Common myeloid progenitor, CD34-positive (primary cell): ENCODE measurements at regions not wholly inside any gene's neighbourhood (a gene's known extent, or its start where the extent isn't known, plus 50 kb on each side); places are given as distances from the start of the nearest gene placed in this dataset.

Source experiments
- CTCF ChIA-PET: fragments of 350-600 bp; sonication (Branson Sonifier 250); formaldehyde crosslinking; loops from one replicate; lab custom pipeline; 2021; ENCODE audit warnings: antibody characterized with exemption; lab: Charles Lee
- POLR2A ChIA-PET: fragments of 350-600 bp; sonication (Branson Sonifier 250); formaldehyde crosslinking; loops from one replicate; lab custom pipeline; 2021; ENCODE audit warnings: antibody characterized with exemption; lab: Charles Lee
- DNase-seq, 3 donors: peaks; one replicate each; pipeline versions ENCODE4 v3.0.0 to v3.0.0-alpha.2; 2013
- H3K27ac ChIP-seq, 2 experiments: 1 replicate in 1 of 2; 2 replicates in 1 of 2; pipeline ENCODE4 v1.7.0; 2013; ENCODE audit warnings: inconsistent platforms in 2 of 2, low read length in 2 of 2, mild to moderate bottlenecking in 2 of 2, low read depth in 1 of 2, moderate library complexity in 1 of 2; ENCODE audit not compliant: severe bottlenecking in 2 of 2, insufficient read depth in 1 of 2, poor library complexity in 1 of 2
- H3K27me3 ChIP-seq, 5 experiments: replicated peaks in 2 of 5; 1 replicate in 3 of 5; 2 replicates in 2 of 5; pipeline versions ENCODE4 v1.6.1 to v1.7.0; 2013; ENCODE audit warnings: low read length in 4 of 5, mild to moderate bottlenecking in 2 of 5, moderate library complexity in 2 of 5, inconsistent platforms in 1 of 5; ENCODE audit not compliant: insufficient read depth in 5 of 5, control insufficient read depth in 4 of 5
- H3K36me3 ChIP-seq, 4 experiments: 1 replicate in 2 of 4; 2 replicates in 2 of 4; pipeline versions ENCODE4 v1.6.1 to v1.7.0; 2013; ENCODE audit warnings: low read length in 3 of 4, control low read depth in 1 of 4, mild to moderate bottlenecking in 1 of 4; ENCODE audit not compliant: control insufficient read depth in 4 of 4, insufficient read depth in 4 of 4
- H3K4me1 ChIP-seq, 4 experiments: 1 replicate in 3 of 4; 2 replicates in 1 of 4; pipeline versions ENCODE4 v1.6.1 to v1.7.1; 2013; ENCODE audit warnings: low read length in 3 of 4, mild to moderate bottlenecking in 3 of 4, control low read depth in 1 of 4, inconsistent platforms in 1 of 4, moderate library complexity in 1 of 4; ENCODE audit not compliant: control insufficient read depth in 4 of 4, insufficient read depth in 4 of 4; ENCODE audit errors: control extremely low read depth in 1 of 4
- H3K4me3 ChIP-seq, 7 experiments: 1 replicate in 4 of 7; 2 replicates in 3 of 7; pipeline versions ENCODE4 v1.5.1 to v1.7.0; 2013; ENCODE audit warnings: mild to moderate bottlenecking in 7 of 7, low read length in 6 of 7, moderate library complexity in 6 of 7, inconsistent platforms in 2 of 7, low read depth in 2 of 7, control low read depth in 1 of 7; ENCODE audit not compliant: insufficient read depth in 4 of 7, control insufficient read depth in 1 of 7; ENCODE audit errors: extremely low read depth in 1 of 7
- H3K9me3 ChIP-seq, 5 experiments: 1 replicate in 4 of 5; 2 replicates in 1 of 5; pipeline versions ENCODE4 v1.6.1 to v1.7.1; 2013; ENCODE audit warnings: low read length in 4 of 5, mild to moderate bottlenecking in 2 of 5, inconsistent platforms in 1 of 5, low read depth in 1 of 5, moderate library complexity in 1 of 5; ENCODE audit not compliant: control insufficient read depth in 4 of 5, insufficient read depth in 2 of 5; ENCODE audit errors: control extremely low read depth in 1 of 5
- WGBS: methylation state at CpG from one replicate; pipeline ENCODE4 v1.1.5; 2013; ENCODE audit not compliant: insufficient coverage; 5-methylcytosine and 5-hydroxymethylcytosine counted together

DNA sequence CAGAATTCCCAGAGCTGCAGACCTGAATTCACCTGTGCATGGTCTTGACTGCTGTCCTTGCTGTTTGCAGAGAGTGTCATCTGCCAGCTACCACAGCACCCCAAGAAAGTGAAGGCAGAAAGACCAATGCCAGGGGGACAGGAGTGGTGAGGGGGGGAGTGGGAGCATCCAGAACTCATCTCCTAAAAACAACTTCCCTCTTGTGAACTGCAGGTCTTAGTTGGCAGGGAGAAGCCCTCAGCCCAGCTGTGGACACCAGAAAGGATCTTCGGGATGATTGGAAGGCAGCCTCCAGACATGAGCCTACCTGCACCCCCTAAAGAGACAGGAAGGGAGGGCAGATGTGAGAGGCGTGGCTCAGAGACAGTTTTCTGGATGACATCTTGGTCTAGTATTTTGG, 615.8 kb upstream of the MGMT start:
- ChIA-PET CTCF (no interaction called here), POLR2A (no interaction called here)
- H3K36me3 ChIP-seq: no peaks in the 10 kb centered on the region
- 93% methylated on average over 2 of the region's 2 CpGs for WGBS
- no peaks in the 10 kb centered on the region for H3K9me3 ChIP-seq
- no peaks in the 10 kb centered on the region for H3K4me1 ChIP-seq
- H3K27me3 ChIP-seq: peaks cover 0 to 28% (median 5%) of the 10 kb centered on the region in 5 experiments
- no peak overlapping the region for H3K27ac ChIP-seq
- no peak for DNase-seq
- H3K4me3 ChIP-seq: no peak overlapping the region

DNA sequence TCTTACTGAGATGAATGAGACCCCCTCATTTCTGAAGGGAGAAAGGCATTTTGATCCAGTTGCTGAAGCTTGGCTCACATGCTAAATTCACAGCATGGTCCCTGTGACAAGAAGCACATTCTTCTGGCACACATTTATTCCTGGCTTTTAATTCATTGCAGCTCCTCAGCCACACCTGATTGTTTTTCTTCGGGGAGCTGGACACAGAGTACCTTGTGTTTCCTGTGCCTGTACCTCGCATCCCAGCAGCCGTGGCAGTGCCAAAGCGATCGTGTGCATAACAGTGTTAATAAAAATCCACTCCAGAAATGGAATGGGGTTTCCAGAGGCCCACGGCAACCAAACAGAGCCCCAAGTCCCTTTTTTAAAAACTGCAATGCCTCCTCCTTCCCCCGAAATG, 615.3 kb upstream of the MGMT start:
- Histone ChIP-seq H3K4me1 (no peaks in the 10 kb centered on the region), H3K36me3 (no peaks in the 10 kb centered on the region), H3K4me3 (no peak overlapping the region), H3K27ac (no peak overlapping the region), H3K9me3 (no peaks in the 10 kb centered on the region), H3K27me3 (peaks cover 0 to 28% (median 5%) of the 10 kb centered on the region in 5 experiments)
- no peak for DNase-seq
- CTCF ChIA-PET: no interaction called here
- POLR2A ChIA-PET: no interaction called here
- WGBS: 63% methylated on average over 4 of the region's 7 CpGs

DNA sequence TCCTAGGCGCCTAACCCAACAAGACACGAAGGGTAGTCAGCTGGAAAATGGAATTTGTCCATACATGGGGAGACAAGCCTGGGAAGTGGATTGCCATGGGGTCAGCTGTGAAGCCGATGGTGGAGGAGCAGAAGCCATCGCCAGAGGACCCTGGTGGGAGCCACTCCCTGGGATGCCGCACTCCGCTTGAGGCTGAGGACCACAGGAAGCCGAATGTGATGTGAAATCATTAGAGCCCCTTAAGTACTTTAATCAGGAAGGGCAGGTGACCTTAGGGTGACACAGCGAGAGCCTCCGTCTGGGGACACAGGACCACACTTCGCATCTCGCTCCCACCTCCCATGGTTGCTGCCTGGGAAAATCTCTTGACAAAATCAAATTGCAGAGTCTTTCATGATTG, 614.6 kb upstream of the MGMT start:
- ChIA-PET POLR2A (no interaction called here), CTCF (no interaction called here)
- no peak for DNase-seq
- no peaks in the 10 kb centered on the region for H3K9me3 ChIP-seq
- H3K27me3 ChIP-seq: peaks cover 0 to 26% (median 5%) of the 10 kb centered on the region in 5 experiments
- H3K36me3 ChIP-seq: no peaks in the 10 kb centered on the region
- no peaks in the 10 kb centered on the region for H3K4me1 ChIP-seq
- no peak overlapping the region for H3K27ac ChIP-seq
- WGBS: 96% methylated on average over 11 of the region's 11 CpGs
- no peak overlapping the region for H3K4me3 ChIP-seq

DNA sequence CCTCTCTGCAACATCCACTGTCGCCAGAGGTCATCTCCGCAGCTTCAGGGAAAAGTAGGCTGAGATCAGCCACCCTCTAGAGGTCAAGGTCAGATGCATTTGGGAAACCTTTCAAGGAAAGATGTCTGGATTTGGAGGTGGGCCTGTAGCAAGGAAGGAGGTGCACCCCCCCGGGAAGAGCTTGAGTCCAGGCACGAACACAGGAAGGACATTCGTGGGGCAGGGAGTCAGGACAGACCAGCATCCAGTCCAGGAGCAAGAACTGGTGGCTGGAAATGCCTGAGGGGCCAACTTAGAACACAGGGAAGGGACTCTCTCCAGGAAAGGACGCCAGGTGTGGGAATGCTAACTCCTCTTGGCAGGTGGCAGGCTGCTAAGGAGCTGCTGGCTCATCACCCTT, 614.1 kb upstream of the MGMT start:
- ChIA-PET POLR2A (no interaction called here), CTCF (no interaction called here)
- 98% methylated on average over 6 of the region's 6 CpGs for WGBS
- Histone ChIP-seq H3K27me3 (peaks cover 0 to 26% (median 5%) of the 10 kb centered on the region in 5 experiments), H3K9me3 (no peaks in the 10 kb centered on the region), H3K27ac (no peak overlapping the region), H3K36me3 (no peaks in the 10 kb centered on the region), H3K4me3 (no peak overlapping the region), H3K4me1 (no peaks in the 10 kb centered on the region)
- no peak for DNase-seq

DNA sequence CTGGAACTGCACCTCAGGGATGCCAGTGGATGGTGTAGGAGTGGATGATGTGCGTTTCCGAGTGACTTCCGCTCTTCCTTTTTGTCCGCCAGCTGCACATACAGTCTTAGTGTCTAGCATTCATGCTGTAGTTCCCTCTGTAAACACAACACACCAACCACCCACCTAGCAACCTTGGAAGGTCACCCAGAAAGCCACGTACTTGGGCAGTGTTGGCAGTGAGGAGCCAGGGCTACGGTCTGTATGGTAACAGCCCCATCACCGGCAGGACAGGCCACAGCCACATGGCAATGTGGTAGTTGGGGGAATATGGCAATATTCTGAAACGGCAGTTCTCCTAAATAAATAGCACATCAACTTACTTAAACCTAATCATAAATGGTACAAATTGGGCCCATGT, 613.5 kb upstream of the MGMT start:
- POLR2A ChIA-PET: no interaction called here
- Histone ChIP-seq H3K36me3 (no peaks in the 10 kb centered on the region), H3K4me3 (no peak overlapping the region), H3K4me1 (no peaks in the 10 kb centered on the region), H3K27me3 (peaks cover 0 to 26% (median 5%) of the 10 kb centered on the region in 5 experiments), H3K9me3 (no peaks in the 10 kb centered on the region), H3K27ac (no peak overlapping the region)
- CTCF ChIA-PET: no interaction called here
- no peak for DNase-seq
- no CpG with 5 or more reads among the region's 8 CpGs for whole genome bisulfite sequencing

DNA sequence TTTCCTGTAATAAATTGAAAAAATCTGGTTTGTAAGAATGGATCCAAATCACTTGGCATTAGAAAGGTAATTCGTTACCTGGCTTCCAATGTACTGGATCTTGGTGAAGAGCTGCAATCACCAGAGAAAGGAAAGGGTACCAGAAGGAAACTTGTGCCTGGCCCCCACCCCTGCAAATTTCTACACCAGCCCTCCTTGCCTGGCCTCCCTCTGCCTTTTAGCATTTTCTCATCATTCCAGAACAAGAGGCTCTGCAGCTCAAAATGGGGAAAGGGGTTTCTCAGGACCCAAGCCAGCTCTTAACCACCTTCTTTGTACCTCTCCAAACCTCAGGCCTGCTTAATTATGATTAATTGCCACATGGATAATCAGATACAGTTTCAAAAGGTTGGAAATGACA, 612.8 kb upstream of the MGMT start:
- Histone ChIP-seq H3K27me3 (peaks cover 0 to 26% (median 5%) of the 10 kb centered on the region in 5 experiments), H3K36me3 (no peaks in the 10 kb centered on the region), H3K27ac (no peak overlapping the region), H3K9me3 (no peaks in the 10 kb centered on the region), H3K4me1 (no peaks in the 10 kb centered on the region), H3K4me3 (no peak overlapping the region)
- no peak for DNase-seq
- ChIA-PET POLR2A (no interaction called here), CTCF (no interaction called here)
- WGBS: 86% methylated on average over 1 of the region's 1 CpG

DNA sequence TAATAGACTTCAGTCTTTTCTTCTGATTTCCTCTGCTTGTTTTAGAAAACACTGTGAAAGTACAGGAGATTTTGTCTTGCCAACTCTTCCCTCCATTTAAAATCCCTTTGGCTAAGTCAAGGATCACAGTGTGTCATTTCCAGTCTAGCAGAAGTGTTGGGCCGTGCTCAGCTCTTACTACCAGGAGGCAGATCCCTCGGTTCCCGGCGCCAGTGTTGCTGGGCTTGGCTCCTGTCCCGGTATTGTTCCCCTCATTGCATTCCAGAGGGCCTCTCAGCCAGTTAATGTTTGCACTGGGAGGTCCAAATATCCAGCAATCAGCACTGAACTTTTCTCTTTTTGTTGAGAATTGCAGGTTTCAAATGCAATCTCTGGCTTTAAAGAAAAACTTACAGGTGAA, 612.1 kb upstream of the MGMT start:
- Histone ChIP-seq H3K36me3 (no peaks in the 10 kb centered on the region), H3K9me3 (no peaks in the 10 kb centered on the region), H3K4me3 (no peak overlapping the region), H3K27me3 (peaks cover 0 to 23% (median 4%) of the 10 kb centered on the region in 5 experiments), H3K4me1 (no peaks in the 10 kb centered on the region), H3K27ac (no peak overlapping the region)
- ChIA-PET POLR2A (no interaction called here), CTCF (no interaction called here)
- WGBS: 78% methylated on average over 5 of the region's 5 CpGs
- DNase-seq: no peak
